KMS-11 (cell line): ENCODE measurements at regions not wholly inside any gene's neighbourhood (a gene's known extent, or its start where the extent isn't known, plus 50 kb on each side); places are given as distances from the start of the nearest gene placed in this dataset.

Experiments used
- H2AFZ ChIP-seq: fragments of 200-600 bp; sonication (generic); 2 replicates; pipeline ENCODE4 v1.6.1; 2016; ENCODE audit warnings: antibody characterized with exemption, mixed run types, low read depth
- H3K27ac ChIP-seq: fragments of 200-600 bp; sonication (generic); 2 replicates; pipeline ENCODE4 v1.6.1; 2016; ENCODE audit warnings: mild to moderate bottlenecking, mixed run types
- H3K27me3 ChIP-seq: fragments of 200-600 bp; sonication (generic); 2 replicates; pipeline ENCODE4 v1.6.1; 2017; ENCODE audit warnings: mild to moderate bottlenecking, low read depth, mixed run types, moderate library complexity; ENCODE audit not compliant: insufficient read depth
- H3K36me3 ChIP-seq: fragments of 200-600 bp; sonication (generic); 2 replicates; pipeline ENCODE4 v1.6.1; 2017; ENCODE audit warnings: mild to moderate bottlenecking, mixed run types; ENCODE audit not compliant: insufficient read depth
- H3K4me1 ChIP-seq: fragments of 200-600 bp; sonication (generic); 2 replicates; pipeline ENCODE4 v1.6.1; 2016; ENCODE audit warnings: mild to moderate bottlenecking, low read depth, mixed run types; ENCODE audit not compliant: poor library complexity, severe bottlenecking
- H3K4me2 ChIP-seq: fragments of 200-600 bp; sonication (generic); 2 replicates; pipeline ENCODE4 v1.7.0; 2016; ENCODE audit warnings: mild to moderate bottlenecking, mixed run types
- H3K4me3 ChIP-seq: fragments of 200-600 bp; sonication (generic); IDR thresholded peaks from 2 replicates; pipeline ENCODE4 v1.6.1; 2017; ENCODE audit warnings: low read depth, low read length, mixed read lengths; ENCODE audit not compliant: insufficient read depth
- H3K79me2 ChIP-seq: fragments of 200-600 bp; sonication (generic); 2 replicates; pipeline ENCODE4 v1.6.1; 2016; ENCODE audit warnings: low read depth, mixed run types; ENCODE audit not compliant: insufficient read depth
- H3K9ac ChIP-seq: fragments of 200-600 bp; sonication (generic); 2 replicates; pipeline ENCODE4 v1.6.1; 2016; ENCODE audit warnings: mild to moderate bottlenecking, mixed run types
- H4K20me1 ChIP-seq: fragments of 200-600 bp; sonication (generic); 2 replicates; pipeline ENCODE4 v1.6.1; 2016; ENCODE audit warnings: mild to moderate bottlenecking, mixed run types; ENCODE audit not compliant: insufficient read depth
- CTCF ChIP-seq: fragments of 200-600 bp; sonication (generic); conservative IDR thresholded peaks from 2 replicates; pipeline ENCODE4 v1.6.1; 2017; ENCODE audit warnings: low read depth, mild to moderate bottlenecking, antibody characterized with exemption, low read length, moderate library complexity, mixed read lengths

DNA sequence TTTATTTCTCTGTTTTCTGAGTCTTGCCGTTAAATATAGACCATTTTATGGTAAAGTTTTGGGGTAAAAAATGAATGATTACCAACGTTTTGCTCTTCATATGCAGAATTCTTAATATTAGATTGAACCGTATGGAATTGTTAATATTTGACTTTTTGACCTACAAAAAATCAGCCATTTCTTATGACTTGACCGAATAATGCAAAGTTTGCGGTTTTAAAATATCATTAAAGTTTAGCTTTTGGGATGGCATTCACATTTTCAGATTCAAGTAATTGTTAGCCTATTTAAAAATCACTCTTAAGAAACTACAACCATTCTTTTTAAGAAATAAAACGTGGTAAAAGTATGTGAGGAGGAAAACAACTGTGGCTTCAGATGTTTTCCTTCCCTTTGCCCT is 138.0 kb downstream of the HAUS1 start:
- no peak overlapping the region for H3K4me2 ChIP-seq
- peaks cover 10% of the 10 kb centered on the region for H3K4me1 ChIP-seq
- H3K27me3 ChIP-seq, result no peaks in the 10 kb centered on the region
- TF ChIP-seq CTCF, result no peak
- no peak overlapping the region for H3K9ac ChIP-seq
- no peak overlapping the region for H3K4me3 ChIP-seq
- no peak overlapping the region for H3K27ac ChIP-seq
- no peaks in the 10 kb centered on the region for H4K20me1 ChIP-seq
- H3K79me2 ChIP-seq, result peaks cover 34% of the 10 kb centered on the region; the same call in 1 of the 2 replicates
- H2AFZ ChIP-seq, result no peak overlapping the region
- no peaks in the 10 kb centered on the region for H3K36me3 ChIP-seq

GRCh38 chr18:46243095-46243494 is 138.9 kb downstream of the HAUS1 start:
- Histone ChIP-seq H3K4me2 (no peak overlapping the region), H3K79me2 (peaks cover 43% of the 10 kb centered on the region; the same call in 1 of the 2 replicates), H4K20me1 (no peaks in the 10 kb centered on the region), H3K4me3 (no peak overlapping the region), H3K36me3 (no peaks in the 10 kb centered on the region), H3K27me3 (no peaks in the 10 kb centered on the region), H3K9ac (no peak overlapping the region), H3K4me1 (peaks cover 19% of the 10 kb centered on the region), H3K27ac (no peak overlapping the region), H2AFZ (no peak overlapping the region)
- TF ChIP-seq CTCF, result no peak

DNA sequence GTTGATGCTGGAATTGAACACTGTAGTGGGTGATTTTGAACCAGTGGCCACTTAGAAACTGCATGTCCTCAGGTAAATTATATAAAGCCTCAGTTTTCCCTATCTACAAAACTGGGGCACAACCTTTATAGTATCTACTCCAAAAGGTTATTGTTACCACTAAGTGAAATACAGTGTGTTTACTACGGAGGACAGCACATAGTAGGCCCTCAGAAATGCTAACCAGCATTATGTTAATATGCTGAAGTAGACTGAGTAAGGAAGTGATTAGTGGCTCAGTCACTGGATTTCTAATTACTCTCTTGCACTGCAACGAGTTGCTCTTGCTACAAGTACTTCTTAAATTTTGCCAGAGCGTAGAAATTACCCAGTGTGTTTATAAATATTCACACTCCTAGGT is 139.5 kb downstream of the HAUS1 start:
- peaks cover 24% of the 10 kb centered on the region for H3K4me1 ChIP-seq
- no peak overlapping the region for H3K4me3 ChIP-seq
- H3K36me3 ChIP-seq, result no peaks in the 10 kb centered on the region
- H3K79me2 ChIP-seq, result peaks cover 44% of the 10 kb centered on the region; the same call in 1 of the 2 replicates
- no peaks in the 10 kb centered on the region for H3K27me3 ChIP-seq
- no peak overlapping the region for H2AFZ ChIP-seq
- no peak for TF ChIP-seq CTCF
- no peak overlapping the region for H3K9ac ChIP-seq
- no peak overlapping the region for H3K4me2 ChIP-seq
- H3K27ac ChIP-seq, result no peak overlapping the region
- no peaks in the 10 kb centered on the region for H4K20me1 ChIP-seq

GRCh38 chr18:46246101-46246500 is 141.9 kb downstream of the HAUS1 start:
- Histone ChIP-seq H3K4me1 (peaks cover 49% of the 10 kb centered on the region), H3K79me2 (peaks cover 45% of the 10 kb centered on the region), H3K4me2 (no peak overlapping the region), H3K4me3 (no peak overlapping the region), H3K27ac (no peak overlapping the region), H3K27me3 (no peaks in the 10 kb centered on the region), H4K20me1 (no peaks in the 10 kb centered on the region), H3K36me3 (no peaks in the 10 kb centered on the region), H3K9ac (no peak overlapping the region), H2AFZ (no peak overlapping the region)
- TF ChIP-seq CTCF, result no peak

- H2AFZ ChIP-seq, result no peak overlapping the region
- peaks cover 55% of the 10 kb centered on the region for H3K4me1 ChIP-seq
- H3K27ac ChIP-seq, result peak overlapping the region; percentile 78; the same call in 1 of the 2 replicates
- H3K36me3 ChIP-seq, result no peaks in the 10 kb centered on the region
- no peaks in the 10 kb centered on the region for H3K27me3 ChIP-seq
- H3K4me3 ChIP-seq, result no peak overlapping the region
- H3K79me2 ChIP-seq, result peaks cover 54% of the 10 kb centered on the region
- peak overlapping the region; percentile 97 for H3K4me2 ChIP-seq
- H3K9ac ChIP-seq, result no peak overlapping the region
- no peaks in the 10 kb centered on the region for H4K20me1 ChIP-seq
- no peak for TF ChIP-seq CTCF
These were observed 143.8 kb downstream of the HAUS1 start for GRCh38 chr18:46247942-46248341.
